ENCODE measurements at regions not wholly inside any gene's neighbourhood (a gene's known extent, or its start where the extent isn't known, plus 50 kb on each side); places are given as distances from the start of the nearest gene placed in this dataset.

GRCh38 chr17:36869441-36869840 is 67.8 kb upstream of the LHX1 start:
- DNase-seq: no peak

DNA sequence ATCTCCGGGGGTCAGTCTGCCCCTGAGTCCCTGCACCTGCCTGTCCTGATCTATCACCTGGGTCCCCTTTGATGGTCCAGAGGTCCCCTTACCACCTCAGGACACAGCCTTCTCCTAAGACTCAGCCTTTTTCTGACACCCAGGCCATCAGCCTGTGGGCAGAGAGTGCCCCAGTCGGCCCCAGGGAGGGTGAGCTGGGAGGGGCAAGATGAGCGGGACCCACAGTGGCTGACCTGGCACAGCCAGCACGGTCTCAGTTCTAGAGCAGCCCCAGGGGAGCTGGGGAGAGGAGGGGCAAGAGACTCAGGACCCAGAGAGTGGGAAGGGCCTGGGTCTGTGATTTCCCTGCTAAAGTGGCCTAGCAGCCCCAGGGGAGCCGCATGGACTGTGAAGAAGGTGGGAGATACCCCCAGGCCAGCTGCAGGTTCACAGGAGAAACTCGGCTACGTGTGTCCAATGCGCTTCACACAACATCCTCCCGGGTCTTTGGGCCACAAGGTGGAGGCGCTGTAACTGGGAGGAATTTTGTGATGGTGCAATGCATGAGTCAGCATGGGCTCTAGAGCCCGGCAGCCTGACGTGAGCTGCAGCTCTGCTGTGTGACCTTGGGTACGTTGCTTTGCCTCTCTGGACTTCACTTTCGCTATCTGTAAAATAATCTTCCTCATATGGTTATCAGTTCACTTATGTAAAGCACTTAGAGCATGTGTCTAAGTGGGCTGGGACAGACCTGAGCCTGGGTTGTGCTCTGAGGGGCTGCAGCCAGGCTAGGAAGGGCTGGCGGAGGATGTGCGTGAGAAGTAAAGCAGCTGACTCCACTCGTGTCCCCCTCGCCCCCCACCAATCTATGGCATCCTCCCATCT is 67.2 kb upstream of the LHX1 start:
- no peak for DNase-seq

- no peak for DNase-seq
These were observed 66.6 kb upstream of the LHX1 start for GRCh38 chr17:36870720-36870999.

DNA sequence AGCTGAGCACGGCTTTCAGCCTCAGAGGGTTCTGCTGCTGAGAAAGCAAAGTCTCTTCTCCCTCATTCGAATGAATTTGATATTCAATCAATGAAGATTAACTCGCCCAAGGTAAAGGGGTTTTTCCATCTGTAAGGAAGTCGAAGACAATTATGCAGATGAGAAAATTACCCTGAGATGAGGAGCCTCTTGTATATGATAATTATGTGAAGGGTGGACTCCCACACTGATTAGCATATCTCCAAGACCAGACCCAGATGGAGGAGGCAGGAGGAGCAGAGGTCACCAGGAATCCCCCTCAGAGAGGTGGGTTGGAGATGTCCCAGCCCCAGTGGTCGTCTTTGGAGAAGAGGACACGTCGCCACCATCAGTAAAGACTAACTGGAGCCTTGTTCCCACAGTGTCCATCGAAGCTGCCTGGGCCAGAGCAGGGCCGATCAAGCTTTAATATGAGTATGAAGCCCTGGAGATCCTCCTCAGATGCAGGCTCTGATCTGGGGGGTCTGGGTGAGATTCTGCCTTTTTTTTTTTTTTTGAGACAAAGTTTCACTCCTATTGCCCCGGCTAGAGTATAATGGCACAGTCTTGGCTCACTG is 61.5 kb upstream of the LHX1 start:
- DNase-seq: no peak

DNA sequence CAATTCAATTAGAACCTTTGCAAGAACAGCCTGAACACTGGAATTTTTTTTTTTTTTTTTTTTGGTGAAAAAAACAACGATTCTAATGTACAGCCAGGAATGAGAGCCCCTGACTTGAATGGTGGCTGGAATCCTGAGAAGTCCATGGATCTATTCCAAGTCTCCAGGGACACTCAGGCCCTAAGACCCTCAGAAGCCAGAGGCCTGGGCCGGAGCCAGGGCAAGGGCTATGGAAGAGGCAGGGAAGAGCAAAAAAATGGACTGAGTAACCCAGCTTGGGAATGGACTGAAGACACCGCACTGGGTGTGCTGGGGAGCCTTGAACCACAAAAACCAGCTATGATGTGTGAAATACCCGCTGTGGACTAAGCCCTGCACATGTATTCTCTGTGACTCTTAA is 60.3 kb upstream of the LHX1 start:
- no peak for DNase-seq

- DNase-seq: no peak
These were observed 59.5 kb upstream of the LHX1 start for GRCh38 chr17:36877771-36878170.

DNA sequence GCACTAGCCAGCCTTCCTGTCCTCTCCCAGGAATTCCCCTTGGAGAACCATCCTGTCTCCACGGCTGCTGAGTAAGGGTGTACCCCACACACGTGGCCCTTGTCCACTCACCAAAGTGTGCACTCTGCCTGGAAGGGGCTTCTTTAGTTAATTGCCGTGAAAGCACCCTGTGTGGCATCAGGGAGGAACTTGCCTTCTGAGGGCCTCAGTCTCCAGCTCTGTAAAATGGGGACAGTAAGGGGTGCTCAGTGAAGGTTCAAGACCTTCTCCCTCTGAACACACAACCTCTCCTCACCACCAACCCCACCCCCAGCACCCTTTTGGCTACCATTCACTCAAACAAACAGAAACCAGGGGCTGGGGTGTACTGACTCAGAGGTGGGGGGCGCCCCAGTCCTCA is 59.1 kb upstream of the LHX1 start:
- DNase-seq: no peak

DNA sequence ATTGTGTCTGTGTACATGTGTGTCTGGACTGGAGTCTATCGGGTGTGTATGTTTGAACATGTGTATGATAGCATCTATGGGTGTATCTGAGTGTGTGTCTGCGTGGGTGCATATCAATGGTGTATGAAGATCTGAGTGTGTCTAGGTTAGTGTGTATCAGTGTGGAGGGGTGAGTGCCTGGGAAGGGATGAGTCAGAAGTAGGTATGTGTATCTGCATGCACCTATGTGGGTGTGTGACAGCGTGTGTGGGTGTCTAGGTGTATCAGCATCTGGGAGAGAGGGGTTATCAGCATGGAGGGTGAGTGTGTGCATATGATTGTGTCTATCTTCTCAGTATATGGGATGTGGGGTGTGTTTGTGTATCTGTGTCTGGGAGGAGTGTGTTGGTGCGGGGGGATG is 58.2 kb upstream of the LHX1 start:
- DNase-seq: no peak

- peak in 2 of 3 experiments; percentile 61 to 90 for DNase-seq
These were observed 57.6 kb upstream of the LHX1 start for GRCh38 chr17:36879624-36880131.

DNA sequence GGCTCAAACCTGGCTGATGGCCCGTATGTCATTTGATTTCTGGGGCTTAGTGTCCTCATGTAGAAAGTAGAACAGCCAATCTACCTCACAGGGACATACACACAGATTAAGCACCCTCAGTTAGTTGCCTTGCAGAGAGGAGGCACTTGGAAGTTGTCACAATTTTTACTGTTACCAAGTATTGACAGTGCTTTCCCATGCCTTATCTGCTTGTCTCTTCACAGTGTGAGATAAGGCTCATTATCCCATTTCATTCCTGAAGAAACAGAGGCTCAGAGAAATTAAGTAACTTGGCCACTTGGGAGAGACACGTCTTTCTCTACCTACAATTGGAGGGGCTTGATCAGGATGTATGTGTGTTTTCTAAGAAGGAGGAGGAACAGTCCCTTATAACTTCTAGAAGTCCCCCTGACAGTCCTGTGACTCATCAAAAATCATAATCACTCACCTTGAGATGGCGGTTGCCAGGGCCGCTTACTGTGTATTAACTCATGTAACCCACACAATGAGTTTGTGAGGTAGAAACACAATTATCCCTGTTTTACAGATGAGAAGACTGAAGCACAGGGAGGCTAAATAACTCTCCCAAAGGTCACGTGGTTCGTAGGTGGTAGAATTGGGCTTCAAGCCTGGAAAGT is 56.9 kb upstream of the LHX1 start:
- no peak for DNase-seq

DNA sequence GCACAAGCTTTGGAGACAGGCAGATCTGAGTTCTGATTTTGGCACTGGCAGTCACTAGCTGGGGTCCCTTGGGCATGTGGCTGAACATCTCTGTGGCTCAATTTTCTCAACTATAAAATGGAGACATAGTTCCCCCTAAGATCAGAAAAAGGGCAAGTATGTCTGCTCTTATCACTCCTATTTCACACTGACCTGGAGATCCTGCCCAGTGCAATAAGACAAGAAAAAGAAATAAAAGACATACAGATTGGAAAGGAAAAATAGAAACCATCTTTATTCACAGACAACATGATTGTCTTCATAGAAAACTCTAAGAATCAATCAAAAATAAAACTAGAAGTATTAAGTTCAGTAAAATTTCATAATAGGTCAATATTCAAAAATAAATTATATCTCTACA is 56.0 kb upstream of the LHX1 start:
- DNase-seq: no peak

- DNase-seq: no peak
These were observed 52.7 kb upstream of the LHX1 start for GRCh38 chr17:36884495-36885152.

DNA sequence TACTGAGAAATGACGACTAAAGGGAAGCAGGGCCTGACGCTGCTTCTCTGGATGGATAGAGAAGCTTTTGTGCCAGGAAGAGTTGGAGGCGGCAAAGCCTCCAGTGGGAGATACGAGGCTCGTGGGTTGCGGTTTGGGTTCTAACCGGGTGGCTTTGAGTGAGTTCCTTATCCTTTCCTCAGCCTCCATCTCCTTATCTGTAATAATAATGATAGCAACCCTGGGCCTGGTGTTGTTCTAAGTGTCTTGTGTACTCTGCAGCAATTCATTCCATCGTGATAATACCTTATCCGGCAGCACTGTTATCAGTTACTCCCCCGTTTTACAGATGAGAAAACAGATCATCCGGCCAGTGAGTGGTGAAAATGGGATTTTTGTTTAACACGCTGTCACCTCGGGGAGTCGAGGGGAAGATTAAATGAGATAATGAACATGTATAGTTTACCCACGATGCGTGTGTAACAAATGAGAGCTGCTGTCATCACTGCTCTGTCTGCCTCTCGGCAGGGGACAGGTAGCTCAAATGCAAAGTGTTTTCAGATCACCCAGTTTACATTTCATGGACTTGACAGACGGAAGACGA is 52.0 kb upstream of the LHX1 start:
- DNase-seq: no peak

DNA sequence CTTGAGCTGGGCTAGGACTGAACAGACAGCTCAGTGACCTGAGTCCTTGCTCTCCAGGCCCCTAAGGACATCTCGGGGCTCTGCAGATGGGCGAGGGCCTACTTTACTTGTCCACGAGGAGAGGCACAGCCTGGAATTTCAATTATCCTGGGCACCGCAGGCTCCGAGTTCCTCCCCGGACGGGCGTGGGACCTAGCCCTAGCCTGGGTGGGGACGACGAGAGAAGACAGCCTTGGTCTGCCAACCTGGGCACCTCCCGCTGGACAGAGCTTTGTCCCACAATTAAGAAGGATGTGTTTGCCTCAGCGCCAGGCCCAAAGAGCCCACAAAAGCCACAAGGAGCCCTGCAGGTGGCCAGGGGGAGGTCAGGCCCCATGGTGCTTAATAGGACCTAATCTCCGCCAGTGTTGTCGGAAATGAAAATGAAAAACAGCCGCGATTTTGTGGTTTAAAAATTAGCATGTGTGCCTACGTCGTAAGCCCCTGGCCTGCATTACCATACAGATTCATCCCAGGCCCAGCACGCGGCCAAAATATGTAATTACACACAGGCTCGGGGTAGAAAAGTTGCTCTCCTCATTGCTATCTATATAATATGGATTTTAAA is 51.4 kb upstream of the LHX1 start:
- DNase-seq: no peak

Measured in NCI-H1417 (cell line).